SK-N-SH (cell line): ENCODE measurements at regions not wholly inside any gene's neighbourhood (a gene's known extent, or its start where the extent isn't known, plus 50 kb on each side); places are given as distances from the start of the nearest gene placed in this dataset.

Experiments used
- CTCF ChIA-PET: fragments of 300-600, 350-600 bp; formaldehyde crosslinking; extraction: SDS; loops from one replicate; lab custom pipeline; 2021; lab: Yijun Ruan, JAX
- POLR2A ChIA-PET: fragments of 350-600 bp; sonication (Branson Sonifier 250); formaldehyde crosslinking; extraction: SDS; loops from one replicate; lab custom pipeline; 2020; ENCODE audit warnings: antibody characterized with exemption, inconsistent platforms; lab: Yijun Ruan, JAX
- DNase-seq: peaks from one replicate; pipeline ENCODE4 v3.0.0; 2012
- H2AFZ ChIP-seq: fragments of 200-600 bp; sonication (generic); 2 replicates; pipeline ENCODE4 v1.8.1; 2016; ENCODE audit warnings: antibody characterized with exemption, mild to moderate bottlenecking, low read depth
- H3F3A ChIP-seq: fragments of 200-600 bp; sonication (generic); replicated peaks from 2 replicates; pipeline ENCODE3; 2016; ENCODE audit warnings: antibody characterized with exemption, mild to moderate bottlenecking; ENCODE audit not compliant: insufficient read depth
- H3K27ac ChIP-seq, 2 experiments: fragments of 200-500 bp in 1 of 2; fragments of 200-600 bp in 1 of 2; sonication (Bioruptor generic) in 1 of 2; sonication (generic), shearing (Covaris generic) in 1 of 2; 2 replicates each; pipeline versions ENCODE4 v1.5.1 to v1.6.1; 2014 to 2016; ENCODE audit warnings: low read depth in 2 of 2, inconsistent platforms in 1 of 2, low read length in 1 of 2, mild to moderate bottlenecking in 1 of 2, mixed read lengths in 1 of 2
- H3K27me3 ChIP-seq: fragments of 200-600 bp; sonication (generic), shearing (Covaris generic); 2 replicates; pipeline ENCODE4 v1.6.1; 2016; ENCODE audit warnings: mixed run types; ENCODE audit not compliant: insufficient read depth
- H3K36me3 ChIP-seq, 2 experiments: fragments of 200-500 bp in 1 of 2; fragments of 200-600 bp in 1 of 2; sonication (Bioruptor generic) in 1 of 2; sonication (generic) in 1 of 2; replicated peaks in 1 of 2; 2 replicates each; pipeline versions ENCODE3 to v1.5.1; 2014 to 2016; ENCODE audit warnings: low read length in 1 of 2, mild to moderate bottlenecking in 1 of 2; ENCODE audit not compliant: insufficient read depth in 2 of 2, control insufficient read depth in 1 of 2
- H3K4me1 ChIP-seq, 2 experiments: fragments of 200-500 bp in 1 of 2; fragments of 200-600 bp in 1 of 2; sonication (Bioruptor generic) in 1 of 2; sonication (generic), shearing (Covaris generic) in 1 of 2; 2 replicates each; pipeline versions ENCODE4 v1.5.1 to v1.6.1; 2014 to 2016; ENCODE audit warnings: low read depth in 1 of 2, low read length in 1 of 2, mixed run types in 1 of 2; ENCODE audit not compliant: insufficient read depth in 2 of 2, control insufficient read depth in 1 of 2
- H3K4me2 ChIP-seq: fragments of 200-600 bp; sonication (generic), shearing (Covaris generic); 2 replicates; pipeline ENCODE4 v1.6.1; 2017; ENCODE audit warnings: mixed run types
- H3K4me3 ChIP-seq, 2 experiments: fragments of 200-500 bp in 1 of 2; fragments of 200-600 bp in 1 of 2; sonication (Bioruptor generic) in 1 of 2; sonication (generic), shearing (Covaris generic) in 1 of 2; 2 replicates each; pipeline versions ENCODE4 v1.5.1 to v1.8.1; 2014 to 2016; ENCODE audit warnings: low read depth in 2 of 2, inconsistent platforms in 1 of 2, low read length in 1 of 2, mild to moderate bottlenecking in 1 of 2, mixed read lengths in 1 of 2, moderate library complexity in 1 of 2
- H3K79me2 ChIP-seq: fragments of 200-600 bp; sonication (generic); 2 replicates; pipeline ENCODE4 v1.8.1; 2017; ENCODE audit warnings: mild to moderate bottlenecking; ENCODE audit not compliant: insufficient read depth
- H3K9ac ChIP-seq: fragments of 200-600 bp; sonication (generic); 2 replicates; pipeline ENCODE4 v1.6.1; 2017; ENCODE audit warnings: mixed run types
- H3K9me2 ChIP-seq: fragments of 200-600 bp; sonication (generic); 2 replicates; pipeline ENCODE4 v1.6.1; 2017; ENCODE audit warnings: mixed run types
- H3K9me3 ChIP-seq: fragments of 200-600 bp; sonication (generic); 2 replicates; pipeline ENCODE4 v1.6.1; 2017; ENCODE audit warnings: mixed run types, mild to moderate bottlenecking, moderate library complexity
- H4K20me1 ChIP-seq: fragments of 200-600 bp; sonication (generic); 2 replicates; pipeline ENCODE4 v1.6.1; 2017; ENCODE audit warnings: mild to moderate bottlenecking, mixed run types; ENCODE audit not compliant: insufficient read depth
- EZH2phosphoT487 ChIP-seq: fragments of 200-600 bp; sonication (generic); IDR thresholded peaks from 2 replicates; pipeline ENCODE4 v1.6.1; 2017; ENCODE audit warnings: low read depth, mixed run types, mild to moderate bottlenecking, antibody characterized with exemption, moderate library complexity, borderline replicate concordance
- GABPA ChIP-seq: IDR thresholded peaks from 2 replicates; pipeline ENCODE4 v1.4.0; 2012; ENCODE audit warnings: low read depth, mild to moderate bottlenecking
- GATA2 ChIP-seq: sonication (generic); formaldehyde crosslinking; IDR thresholded peaks from 2 replicates; pipeline ENCODE4 v1.5.0; 2020; ENCODE audit warnings: mild to moderate bottlenecking, missing genetic modification reagents
- JUND ChIP-seq: IDR thresholded peaks from 2 replicates; pipeline ENCODE4 v1.4.0; 2012
- MEF2A ChIP-seq: IDR thresholded peaks from 2 replicates; pipeline ENCODE4 v1.4.0; 2012; ENCODE audit warnings: low read depth, borderline replicate concordance
- NFIC ChIP-seq: IDR thresholded peaks from 2 replicates; pipeline ENCODE4 v1.4.0; 2012; ENCODE audit warnings: borderline replicate concordance
- NRF1 ChIP-seq: IDR thresholded peaks from 2 replicates; pipeline ENCODE4 v1.6.1; 2012; ENCODE audit warnings: low read depth, mild to moderate bottlenecking, low read length
- PBX3 ChIP-seq: IDR thresholded peaks from 2 replicates; pipeline ENCODE4; 2012
- POLR2AphosphoS5 ChIP-seq: IDR thresholded peaks from 2 replicates; pipeline ENCODE4 v1.6.1; 2012; ENCODE audit warnings: low read depth, low read length
- RAD21 ChIP-seq: IDR thresholded peaks from 2 replicates; pipeline ENCODE4 v1.6.1; 2012; ENCODE audit warnings: mild to moderate bottlenecking, low read length
- REST ChIP-seq: IDR thresholded peaks from 2 replicates; pipeline ENCODE4 v1.6.1; 2012; ENCODE audit warnings: mild to moderate bottlenecking, low read depth, low read length, moderate library complexity
- RFX5 ChIP-seq: IDR thresholded peaks from 2 replicates; pipeline ENCODE4 v1.6.1; 2012; ENCODE audit warnings: mild to moderate bottlenecking, improper control_type of control experiment, low read length
- RXRA ChIP-seq: IDR thresholded peaks from 2 replicates; pipeline ENCODE4 v1.4.0; 2012; ENCODE audit warnings: low read depth, mild to moderate bottlenecking, borderline replicate concordance
- SIN3A ChIP-seq: IDR thresholded peaks from 2 replicates; pipeline ENCODE4 v1.6.1; 2012; ENCODE audit warnings: low read depth, mild to moderate bottlenecking, low read length, moderate library complexity, borderline replicate concordance
- TAF1 ChIP-seq: IDR thresholded peaks from 2 replicates; pipeline ENCODE4 v1.6.1; 2012; ENCODE audit warnings: low read depth, mild to moderate bottlenecking, low read length, moderate library complexity, borderline replicate concordance
- TCF12 ChIP-seq: IDR thresholded peaks from 2 replicates; pipeline ENCODE4 v1.4.0; 2012
- USF2 ChIP-seq: fragments of 150-350 bp; IDR thresholded peaks from 2 replicates; pipeline ENCODE4 v1.6.1; 2017; ENCODE audit warnings: antibody characterized with exemption, low read length, low read depth, borderline replicate concordance
- YY1 ChIP-seq: IDR thresholded peaks from 2 replicates; pipeline ENCODE4 v1.4.0; 2012; ENCODE audit warnings: low read depth, mild to moderate bottlenecking
- ZBTB33 ChIP-seq: IDR thresholded peaks from 2 replicates; pipeline ENCODE4 v1.4.0; 2012; ENCODE audit warnings: low read depth, borderline replicate concordance
- WGBS: methylation state at CpG from one replicate; pipeline ENCODE4 v1.1.6; 2017; ENCODE audit warnings: low lambda C conversion rate; 5-methylcytosine and 5-hydroxymethylcytosine counted together

GRCh38 chr21:34274001-34274400, 89.8 kb upstream of the KCNE2 start:
- DNase-seq, result no peak
- POLR2A ChIA-PET, result no interaction called here
- WGBS, result 31% methylated on average over 2 of the region's 2 CpGs

More at GRCh38 chr21:34274001-34274400, 89.8 kb upstream of the KCNE2 start:
- TF ChIP-seq SIN3A (no peak), PBX3 (no peak), RAD21 (no peak), TCF12 (no peak), POLR2AphosphoS5 (no peak), USF2 (no peak), YY1 (no peak), REST (no peak), MEF2A (no peak), JUND (no peak), RXRA (no peak), GABPA (no peak), ZBTB33 (no peak), NRF1 (no peak), TAF1 (no peak), RFX5 (no peak), EZH2phosphoT487 (no peak), NFIC (no peak), GATA2 (CRISPR knock-in tag) (no peak)
- Histone ChIP-seq H3K9me3 (no peaks in the 10 kb centered on the region), H4K20me1 (no peaks in the 10 kb centered on the region), H3K4me1 (no peaks in the 10 kb centered on the region), H3K36me3 (no peaks in the 10 kb centered on the region), H3K79me2 (no peaks in the 10 kb centered on the region), H3K9ac (no peak overlapping the region), H3K9me2 (no peaks in the 10 kb centered on the region), H3K4me2 (no peak overlapping the region), H3K27me3 (no peaks in the 10 kb centered on the region; the same call in 1 of the 2 replicates), H2AFZ (no peak overlapping the region), H3K4me3 (no peak overlapping the region), H3F3A (no peaks in the 10 kb centered on the region), H3K27ac (no peak overlapping the region)
- CTCF ChIA-PET, result interaction anchor here (0.5 to 1.7 kb wide), 5 partner anchors 12 to 350 kb away, joined by 3 to 9 read pairs (median 3); no protein-coding TSS in a partner anchor
